GM18511 (cell line): ENCODE measurements at regions not wholly inside any gene's neighbourhood (a gene's known extent, or its start where the extent isn't known, plus 50 kb on each side); places are given as distances from the start of the nearest gene placed in this dataset.

Experiments used
- ATAC-seq: cut with Tn5 transposase; IDR thresholded peaks from one replicate; pipeline ENCODE4 v1.9.1; 2021; ENCODE audit warnings: mild to moderate bottlenecking, moderate library complexity; ENCODE audit not compliant: unreplicated experiment

- no peak for ATAC-seq
These were observed 462.5 kb upstream of the HS6ST1 start for GRCh38 chr2:128781166-128781565.

DNA sequence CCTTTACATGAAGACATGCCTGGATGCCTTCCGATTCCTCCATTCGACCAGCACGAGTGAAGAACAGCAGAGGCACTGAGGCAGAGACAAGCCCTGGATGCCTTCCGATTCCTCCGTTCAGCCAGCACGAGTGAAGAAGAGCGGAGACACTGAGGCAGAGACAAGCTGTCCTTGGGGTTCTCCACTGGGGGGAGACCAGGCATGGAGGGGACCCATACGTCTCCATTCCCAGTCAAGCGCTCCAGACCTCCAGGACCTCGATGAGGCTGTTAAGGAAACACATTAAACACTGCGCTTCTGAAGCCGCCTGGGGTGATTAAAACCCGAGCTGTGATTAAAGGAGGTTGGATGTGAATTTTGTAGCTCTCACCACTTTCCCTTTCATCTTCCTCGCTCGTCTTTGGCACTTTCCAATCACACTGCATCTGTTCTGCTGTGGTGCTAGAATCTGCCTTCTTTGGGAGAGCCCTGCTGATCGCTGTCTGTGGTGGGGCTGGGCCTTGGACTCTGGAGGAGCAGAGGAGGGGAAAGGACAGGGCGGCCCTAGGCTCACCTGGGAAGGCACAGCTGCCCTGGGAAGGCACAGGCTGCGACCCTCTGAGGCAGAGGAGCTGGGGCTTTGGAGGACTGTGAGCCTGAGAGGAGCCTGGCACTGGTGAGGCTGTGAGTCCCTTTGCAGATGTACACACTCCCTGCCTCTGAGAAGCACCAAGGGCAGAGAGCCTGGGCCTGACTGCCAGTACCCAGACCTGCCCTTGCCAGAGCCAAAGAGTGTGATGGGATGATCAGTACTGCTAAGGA lies 463.1 kb upstream of the HS6ST1 start:
- no peak for ATAC-seq

- ATAC-seq: no peak
These were observed 463.9 kb upstream of the HS6ST1 start for GRCh38 chr2:128782411-128783192.

DNA sequence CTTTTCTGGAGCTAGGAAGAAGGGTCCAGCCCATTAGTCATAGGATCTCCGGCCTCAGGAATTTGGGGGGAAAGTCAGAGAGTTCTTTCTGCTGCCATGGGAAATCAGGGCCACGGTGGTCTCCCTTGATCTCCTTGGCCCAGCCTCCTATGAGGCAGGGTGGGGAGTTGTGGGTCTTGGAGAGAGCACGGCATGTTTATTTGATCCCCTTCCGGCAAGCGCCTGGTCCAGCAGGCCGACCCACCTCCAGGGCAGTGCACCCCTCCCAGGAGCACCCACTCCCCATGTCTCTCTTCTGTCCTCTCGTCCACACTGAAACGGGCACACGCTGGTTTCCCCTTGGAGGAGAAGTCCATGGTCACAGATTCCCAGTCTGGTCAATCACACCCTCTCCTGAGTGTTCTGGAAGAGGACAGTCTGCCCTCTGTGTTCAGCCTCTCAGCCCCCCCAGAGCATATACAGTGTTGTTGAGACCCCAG lies 464.6 kb upstream of the HS6ST1 start:
- no peak for ATAC-seq

DNA sequence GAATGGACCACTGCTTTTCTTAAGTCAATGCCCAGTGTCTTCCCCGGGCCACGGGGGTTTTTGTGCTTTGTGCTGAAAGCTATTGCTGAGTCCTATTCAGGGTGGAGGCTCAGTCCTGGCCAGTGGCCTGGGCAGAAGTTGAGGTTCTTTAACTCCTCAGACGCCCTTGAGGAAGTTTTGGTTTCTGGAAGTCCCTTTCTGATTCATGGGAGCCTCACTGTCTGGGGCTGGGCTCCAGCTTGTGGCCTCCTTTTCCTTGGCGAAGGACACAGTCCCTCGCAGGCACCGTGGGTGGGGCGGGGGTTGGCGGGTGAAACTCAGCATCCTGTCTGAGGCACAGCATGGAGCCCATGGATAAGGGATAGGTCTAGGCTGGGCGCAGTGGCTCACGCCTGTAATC lies 465.2 kb upstream of the HS6ST1 start:
- no peak for ATAC-seq

DNA sequence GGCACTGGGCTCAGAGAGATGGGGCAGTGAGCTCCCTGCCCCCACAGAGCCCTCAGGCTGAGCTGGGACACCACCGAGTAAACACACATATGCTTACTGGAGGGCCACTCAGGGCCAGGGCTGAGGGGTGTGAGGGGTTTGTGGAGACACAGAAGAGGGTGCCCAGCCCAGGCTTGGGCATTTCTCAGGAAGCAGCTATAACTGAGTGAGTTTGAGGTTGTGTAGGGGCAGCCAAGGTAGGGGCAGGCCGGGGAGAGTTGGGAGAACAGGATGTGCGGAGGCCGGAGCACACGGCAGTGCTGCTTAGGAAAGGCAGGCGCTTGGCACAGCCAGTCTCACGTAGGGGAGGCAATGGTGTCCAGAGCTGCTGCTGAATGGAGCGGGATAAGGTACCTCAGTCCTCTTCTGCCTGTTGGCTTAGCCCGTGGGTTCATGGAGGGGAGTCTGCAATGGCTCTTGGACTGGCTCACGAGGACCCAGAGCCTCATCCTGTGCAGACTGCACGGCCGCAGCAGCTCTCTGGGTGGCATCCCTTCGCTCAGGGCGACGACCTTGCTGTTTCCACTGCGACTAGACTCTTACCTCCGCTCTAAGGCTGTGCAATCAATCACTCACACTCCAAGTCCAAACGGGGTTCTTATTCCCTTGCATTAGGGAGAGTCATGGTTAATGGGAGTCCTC lies 466.1 kb upstream of the HS6ST1 start:
- ATAC-seq: no peak

DNA sequence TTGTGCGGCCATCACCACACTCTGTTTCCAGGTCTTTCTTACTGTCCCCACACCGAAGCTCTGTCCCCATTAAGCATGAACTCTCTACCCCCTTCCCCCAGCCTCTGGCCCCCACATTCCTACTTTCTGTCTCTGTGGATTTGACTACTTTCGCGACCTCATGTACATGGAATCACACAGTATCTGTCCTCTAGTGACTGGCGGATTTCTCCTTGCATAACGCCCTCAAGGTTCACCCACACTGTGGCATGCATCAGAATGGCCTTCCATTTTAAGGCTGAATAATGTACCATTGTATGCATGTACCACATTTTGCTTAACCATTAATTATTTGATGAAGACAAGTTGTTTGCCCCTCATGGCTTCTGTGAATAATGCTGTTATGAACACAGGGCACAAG lies 467.6 kb upstream of the HS6ST1 start:
- no peak for ATAC-seq

DNA sequence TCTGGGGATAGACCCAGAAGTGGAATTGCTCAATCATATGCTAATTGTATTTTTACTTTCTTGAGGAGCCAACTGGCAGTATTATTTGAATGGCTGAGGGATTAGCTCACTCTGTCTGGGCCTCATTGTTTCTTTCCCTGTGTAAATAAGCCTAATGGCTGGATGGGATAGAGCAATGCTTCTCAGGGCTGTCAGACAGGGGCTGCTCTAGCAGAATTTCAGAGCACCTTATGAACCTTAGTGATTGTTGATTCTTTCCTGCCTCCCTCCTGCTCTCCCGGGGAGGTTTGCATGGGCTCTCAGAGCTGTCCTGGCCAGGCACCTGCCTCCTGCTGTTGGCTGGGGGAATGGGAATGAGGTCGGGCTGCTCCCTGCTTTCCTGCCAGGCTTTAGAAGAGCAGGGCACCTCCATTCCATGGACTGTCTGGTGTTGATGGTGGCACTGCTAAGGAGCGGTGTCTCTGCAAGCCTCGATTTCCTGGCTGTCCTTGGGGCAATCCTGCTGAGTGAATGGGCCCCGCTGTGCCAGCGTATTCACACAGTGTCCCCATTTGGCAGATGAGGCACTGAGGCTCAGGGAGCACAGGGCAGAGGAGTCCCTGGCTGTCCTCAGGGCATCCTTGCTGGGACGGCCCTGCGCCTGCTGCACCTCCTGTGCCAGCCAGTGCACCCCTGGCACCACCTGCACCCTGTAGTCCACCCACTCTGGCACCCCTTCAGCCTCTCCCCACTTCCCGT lies 468.2 kb upstream of the HS6ST1 start:
- no peak for ATAC-seq

DNA sequence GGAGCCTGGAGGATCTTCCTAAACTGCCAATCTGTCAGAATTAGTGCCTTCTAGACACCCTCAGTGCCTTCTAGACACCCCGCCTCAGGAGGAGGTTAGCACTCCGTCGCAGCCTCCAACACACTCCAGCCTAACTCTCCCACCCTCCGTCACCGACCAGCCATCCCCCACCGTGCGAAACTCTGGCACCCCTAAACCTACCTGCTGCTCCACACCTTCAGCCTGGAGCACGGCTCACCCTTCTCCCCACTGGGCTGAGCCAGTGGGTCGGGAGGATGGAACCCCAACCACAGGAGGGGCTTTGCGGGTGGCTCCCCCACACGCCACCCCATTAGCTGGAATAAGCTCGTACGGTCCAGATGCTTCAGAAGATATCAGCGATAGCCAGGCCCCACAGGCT lies 468.9 kb upstream of the HS6ST1 start:
- ATAC-seq: no peak

- no peak for ATAC-seq
These were observed 470.1 kb upstream of the HS6ST1 start for GRCh38 chr2:128788636-128789220.

DNA sequence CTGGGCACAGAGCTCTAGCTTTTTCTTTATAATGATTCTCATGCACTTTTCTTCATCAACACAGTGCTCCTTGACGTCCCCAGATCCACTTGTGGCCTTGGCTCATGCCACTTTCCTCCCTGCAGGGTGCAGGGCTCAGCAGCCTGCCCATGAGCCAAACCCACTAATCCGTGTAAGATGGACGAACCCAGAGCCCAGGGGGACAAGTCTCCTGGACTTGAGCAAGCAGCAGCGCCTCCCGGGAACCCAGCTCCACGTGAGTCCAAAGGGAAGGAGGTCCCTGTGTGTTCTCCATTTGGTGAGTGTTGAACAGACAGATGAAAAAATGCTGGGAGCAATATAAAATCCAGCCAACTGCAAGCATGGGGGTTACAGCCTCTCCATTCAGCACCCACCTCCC lies 470.6 kb upstream of the HS6ST1 start:
- no peak for ATAC-seq

DNA sequence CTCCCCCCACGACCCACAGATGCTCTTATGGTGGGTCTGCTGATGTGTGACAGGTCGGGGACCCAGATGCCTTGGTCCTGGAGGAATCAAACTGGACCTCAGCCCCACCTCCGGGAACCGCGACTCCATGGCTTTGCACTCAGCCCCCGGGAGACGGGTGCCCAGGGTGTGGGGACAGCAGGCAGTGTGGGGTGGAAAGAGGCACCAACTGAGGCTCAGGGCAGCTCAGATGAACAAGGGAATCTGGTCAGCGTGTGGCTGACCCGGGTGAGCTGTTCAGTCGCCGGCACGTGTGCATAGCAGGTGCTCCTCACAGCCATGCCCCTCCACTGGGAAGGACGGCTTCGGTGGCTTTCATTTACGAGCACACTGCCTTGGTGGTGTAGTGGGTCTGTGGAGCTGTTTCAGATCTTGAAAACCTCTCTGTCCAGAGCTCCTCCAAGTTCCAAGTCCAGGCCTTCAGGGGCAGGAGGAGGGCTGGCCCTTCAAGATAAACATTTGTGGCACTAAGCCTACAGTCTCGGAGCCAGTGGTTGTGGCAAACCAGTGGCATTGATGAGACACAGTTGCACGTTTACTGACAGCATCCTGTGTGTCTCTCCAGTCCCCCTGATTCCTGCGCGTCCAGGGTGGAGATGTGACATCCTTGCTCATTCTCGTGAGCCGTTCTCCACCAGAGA lies 471.2 kb upstream of the HS6ST1 start:
- no peak for ATAC-seq

- ATAC-seq: no peak
These were observed 471.9 kb upstream of the HS6ST1 start for GRCh38 chr2:128790541-128791001.

GRCh38 chr2:128791120-128791984 lies 472.7 kb upstream of the HS6ST1 start:
- ATAC-seq: no peak

DNA sequence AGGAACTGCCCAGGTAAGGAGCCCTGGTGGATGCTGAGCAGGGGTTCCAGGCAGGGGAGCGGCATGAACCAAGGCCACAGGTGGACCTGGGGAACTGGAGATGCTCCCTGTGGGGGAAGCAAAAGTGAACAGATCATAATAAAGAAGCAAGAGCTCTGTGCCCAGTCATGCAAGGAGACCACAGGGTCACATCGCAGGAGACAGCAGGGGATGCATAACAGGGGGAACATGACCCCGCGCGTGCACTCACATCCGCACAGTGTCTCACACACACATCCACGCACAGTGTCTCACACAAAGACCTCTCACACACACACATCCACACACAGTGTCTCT lies 473.3 kb upstream of the HS6ST1 start:
- ATAC-seq: peak; percentile 48

- no peak for ATAC-seq
These were observed 473.9 kb upstream of the HS6ST1 start for GRCh38 chr2:128792476-128793054.

- ATAC-seq: no peak
These were observed 474.7 kb upstream of the HS6ST1 start for GRCh38 chr2:128793404-128793803.

GRCh38 chr2:128794285-128794684 lies 475.6 kb upstream of the HS6ST1 start:
- ATAC-seq: no peak

DNA sequence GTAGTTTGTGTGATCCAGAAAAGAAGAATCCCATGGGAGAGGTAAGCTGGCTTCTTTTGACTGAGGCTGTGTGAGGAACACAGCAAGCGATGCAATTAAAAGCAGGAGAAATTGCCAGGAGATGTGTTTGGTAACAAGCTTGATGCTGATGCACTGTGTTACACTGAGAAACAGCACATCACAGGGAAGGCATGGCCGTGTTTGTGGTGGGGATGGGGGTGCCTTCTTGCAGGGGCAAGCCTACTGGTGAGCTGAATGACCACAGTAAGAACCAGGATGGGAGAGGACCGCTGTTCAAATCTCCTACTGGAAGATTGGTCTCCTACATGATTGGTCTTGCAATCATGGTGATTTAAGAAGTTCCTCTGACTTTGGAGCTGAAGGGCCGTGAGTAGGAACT lies 477.7 kb upstream of the HS6ST1 start:
- no peak for ATAC-seq
